Lower leg skin (tissue), 3 donors: ENCODE measurements at regions not wholly inside any gene's neighbourhood (a gene's known extent, or its start where the extent isn't known, plus 50 kb on each side); places are given as distances from the start of the nearest gene placed in this dataset.

Experiments
- CTCF ChIP-seq, 3 donors: fragments of 450-650 bp; IDR thresholded peaks; one replicate each; pipeline ENCODE4 v1.5.1; 2016; ENCODE audit warnings: antibody characterized with exemption in 3 of 3, mild to moderate bottlenecking in 3 of 3, moderate library complexity in 2 of 3
- POLR2A ChIP-seq, 2 donors: fragments of 450-650 bp; IDR thresholded peaks; one replicate each; pipeline ENCODE4 v1.6.1; 2016 to 2017; ENCODE audit warnings: antibody characterized with exemption in 2 of 2, mild to moderate bottlenecking in 1 of 2, moderate library complexity in 1 of 2

- TF ChIP-seq CTCF (IDR thresholded peaks at IDR 0.05) = no peak
- TF ChIP-seq POLR2A (IDR thresholded peaks at IDR 0.05) = no peak
Measured at GRCh38 chr2:74735009-74735408, 81.0 kb downstream of the SEMA4F start.
